A673 (cell line): ENCODE measurements at regions not wholly inside any gene's neighbourhood (a gene's known extent, or its start where the extent isn't known, plus 50 kb on each side); places are given as distances from the start of the nearest gene placed in this dataset.

Experiments
- BruUV-seq: library from RNA; stranded (reverse); fragments of 400-500 nt; replicated peaks from 2 replicates; lab custom pipeline; 2021; lab: Mats Ljungman, UMichigan
- CTCF ChIA-PET: fragments of 300-600 bp; sonication (Branson Sonifier 250); formaldehyde crosslinking; loops from one replicate; lab custom pipeline; 2022; ENCODE audit warnings: antibody characterized with exemption; lab: Charles Lee
- POLR2A ChIA-PET: fragments of 300-600 bp; sonication (Branson Sonifier 250); formaldehyde crosslinking; loops from one replicate; lab custom pipeline; 2022; ENCODE audit warnings: antibody characterized with exemption; ENCODE audit not compliant: low non-redundant PET; lab: Charles Lee
- DNase-seq: peaks from one replicate; pipeline ENCODE4 v3.0.0-alpha.2; 2015; ENCODE audit warnings: low spot score
- H3K27ac ChIP-seq: fragments of 200-600 bp; sonication (generic); 2 replicates; pipeline ENCODE4 v1.5.1; 2016; ENCODE audit warnings: mixed run types, low read depth, mild to moderate bottlenecking, mixed read lengths, antibody characterized with exemption, low read length; ENCODE audit not compliant: poor library complexity, severe bottlenecking
- H3K27me3 ChIP-seq: fragments of 200-600 bp; sonication (generic); replicated peaks from 2 replicates; pipeline ENCODE4 v1.6.1; 2017; ENCODE audit warnings: mixed run types, low read depth, mild to moderate bottlenecking, mixed read lengths, antibody characterized with exemption, low read length; ENCODE audit not compliant: insufficient read depth, poor library complexity
- H3K36me3 ChIP-seq: fragments of 200-600 bp; sonication (generic); 2 replicates; pipeline ENCODE4 v1.6.1; 2016; ENCODE audit warnings: mixed run types, mild to moderate bottlenecking, mixed read lengths, antibody characterized with exemption, low read length; ENCODE audit not compliant: insufficient read depth, poor library complexity, severe bottlenecking
- H3K4me1 ChIP-seq: fragments of 200-600 bp; sonication (generic); 2 replicates; pipeline ENCODE4 v1.6.1; 2017; ENCODE audit warnings: mixed run types, mild to moderate bottlenecking, mixed read lengths, antibody characterized with exemption, low read length; ENCODE audit not compliant: insufficient read depth, poor library complexity, severe bottlenecking
- H3K4me3 ChIP-seq: fragments of 200-600 bp; sonication (generic); 2 replicates; pipeline ENCODE4 v1.5.1; 2016; ENCODE audit warnings: low read depth, mixed run types, mild to moderate bottlenecking, mixed read lengths, low read length; ENCODE audit not compliant: poor library complexity, severe bottlenecking
- H3K9me3 ChIP-seq: fragments of 200-600 bp; sonication (generic); 2 replicates; pipeline ENCODE4 v1.6.1; 2016; ENCODE audit warnings: mixed run types, low read depth, mild to moderate bottlenecking, mixed read lengths, antibody characterized with exemption, low read length; ENCODE audit not compliant: poor library complexity, severe bottlenecking
- CTCF ChIP-seq: fragments of 300-800, 200-600 bp; sonication (generic); conservative IDR thresholded peaks from 2 replicates; pipeline ENCODE4 v1.5.1; 2017; ENCODE audit warnings: low read depth, mild to moderate bottlenecking, antibody characterized with exemption, low read length, moderate library complexity, mixed read lengths
- EZH2 ChIP-seq: fragments of 200-600 bp; sonication (generic); IDR thresholded peaks from 2 replicates; pipeline ENCODE4 v1.6.1; 2017; ENCODE audit warnings: borderline replicate concordance, low read depth, mild to moderate bottlenecking, mixed read lengths, antibody characterized with exemption, low read length; ENCODE audit not compliant: poor library complexity, severe bottlenecking
- intact Hi-C: fragments of 100-400 bp; cut with micrococcal nuclease; formaldehyde crosslinking; loops from one replicate; pipeline ENCODE4 v1.10.0; 2022; ENCODE audit not compliant: unreplicated experiment

- POLR2A ChIA-PET, result no interaction called here
- no peaks in the 10 kb centered on the region for H3K4me1 ChIP-seq
- no peak for DNase-seq
- CTCF ChIA-PET, result no interaction called here
- TF ChIP-seq EZH2, result no peak
- TF ChIP-seq CTCF, result no peak
- no peaks in the 10 kb centered on the region for H3K27me3 ChIP-seq
- H3K27ac ChIP-seq, result no peak overlapping the region
- intact Hi-C loops, result no loop called here
- no peaks in the 10 kb centered on the region for H3K9me3 ChIP-seq
- BruUV-seq, result no TSS peak
- H3K4me3 ChIP-seq, result no peak overlapping the region
- no peaks in the 10 kb centered on the region for H3K36me3 ChIP-seq
These were observed 1680.3 kb upstream of the PIK3C3 start for GRCh38 chr18:40274618-40275196.

- CTCF ChIA-PET, result no interaction called here
- H3K36me3 ChIP-seq, result no peaks in the 10 kb centered on the region
These were observed 1682.3 kb upstream of the PIK3C3 start for GRCh38 chr18:40272630-40273231.

GRCh38 chr18:40259115-40259835, 1695.8 kb upstream of the PIK3C3 start:
- H3K36me3 ChIP-seq, result no peaks in the 10 kb centered on the region
- no peaks in the 10 kb centered on the region for H3K9me3 ChIP-seq
- TF ChIP-seq CTCF (no peak), EZH2 (no peak)
- intact Hi-C loops, result no loop called here
- no peak overlapping the region for H3K4me3 ChIP-seq
- no peak for DNase-seq
- H3K27ac ChIP-seq, result no peak overlapping the region
- ChIA-PET POLR2A (no interaction called here), CTCF (no interaction called here)
- no peaks in the 10 kb centered on the region for H3K4me1 ChIP-seq
- BruUV-seq, result no TSS peak
- H3K27me3 ChIP-seq, result peaks cover 8% of the 10 kb centered on the region

More at GRCh38 chr18:40272630-40273231, 1682.3 kb upstream of the PIK3C3 start:
- TF ChIP-seq CTCF, result no peak
- no peak for DNase-seq
- Histone ChIP-seq H3K4me1 (no peaks in the 10 kb centered on the region), H3K4me3 (no peak overlapping the region), H3K9me3 (no peaks in the 10 kb centered on the region), H3K27ac (no peak overlapping the region), H3K27me3 (no peaks in the 10 kb centered on the region)
- intact Hi-C loops, result no loop called here
- POLR2A ChIA-PET, result no interaction called here
- BruUV-seq, result no TSS peak
